Upper lobe of left lung (tissue), 4 donors: ENCODE measurements at regions not wholly inside any gene's neighbourhood (a gene's known extent, or its start where the extent isn't known, plus 50 kb on each side); places are given as distances from the start of the nearest gene placed in this dataset.

Experiments used
- POLR2AphosphoS5 ChIP-seq, 2 donors: sonication (generic); formaldehyde crosslinking; IDR thresholded peaks; one replicate each; pipeline ENCODE4 v1.5.1; 2017; ENCODE audit warnings: antibody characterized with exemption in 2 of 2
- TF ChIP-seq, protein P1 (sequence below), 6 experiments: fragments of 450-650 bp in 4 of 6; fragments of 200-600 bp in 2 of 6; sonication (generic) in 2 of 6; IDR thresholded peaks; one replicate each; pipeline ENCODE4 v1.5.1; 2016 to 2019; ENCODE audit warnings: antibody characterized with exemption in 6 of 6

DNA sequence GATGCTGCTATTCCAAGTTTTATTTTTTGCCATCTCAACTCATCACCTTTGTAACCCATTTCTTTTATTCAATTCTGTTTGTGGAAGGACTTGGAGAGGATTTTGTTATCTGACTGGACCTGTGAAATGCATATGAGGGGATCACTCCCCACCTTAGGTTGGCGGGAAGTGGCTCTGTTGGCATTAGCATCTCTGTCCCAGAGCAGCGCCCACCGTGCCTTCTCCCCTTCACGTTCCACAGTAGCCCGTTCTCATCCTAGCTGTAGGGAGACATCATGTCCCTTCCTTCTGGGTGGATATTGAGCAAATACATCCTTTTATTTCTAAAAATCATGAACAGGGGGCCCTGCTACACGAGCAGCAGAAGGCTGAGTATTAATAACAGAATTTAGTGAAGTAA lies 330.4 kb downstream of the RFC3 start:
- TF ChIP-seq, protein P1, sequence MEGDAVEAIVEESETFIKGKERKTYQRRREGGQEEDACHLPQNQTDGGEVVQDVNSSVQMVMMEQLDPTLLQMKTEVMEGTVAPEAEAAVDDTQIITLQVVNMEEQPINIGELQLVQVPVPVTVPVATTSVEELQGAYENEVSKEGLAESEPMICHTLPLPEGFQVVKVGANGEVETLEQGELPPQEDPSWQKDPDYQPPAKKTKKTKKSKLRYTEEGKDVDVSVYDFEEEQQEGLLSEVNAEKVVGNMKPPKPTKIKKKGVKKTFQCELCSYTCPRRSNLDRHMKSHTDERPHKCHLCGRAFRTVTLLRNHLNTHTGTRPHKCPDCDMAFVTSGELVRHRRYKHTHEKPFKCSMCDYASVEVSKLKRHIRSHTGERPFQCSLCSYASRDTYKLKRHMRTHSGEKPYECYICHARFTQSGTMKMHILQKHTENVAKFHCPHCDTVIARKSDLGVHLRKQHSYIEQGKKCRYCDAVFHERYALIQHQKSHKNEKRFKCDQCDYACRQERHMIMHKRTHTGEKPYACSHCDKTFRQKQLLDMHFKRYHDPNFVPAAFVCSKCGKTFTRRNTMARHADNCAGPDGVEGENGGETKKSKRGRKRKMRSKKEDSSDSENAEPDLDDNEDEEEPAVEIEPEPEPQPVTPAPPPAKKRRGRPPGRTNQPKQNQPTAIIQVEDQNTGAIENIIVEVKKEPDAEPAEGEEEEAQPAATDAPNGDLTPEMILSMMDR (IDR thresholded peaks at IDR 0.05) = no peak
- TF ChIP-seq POLR2AphosphoS5 (IDR thresholded peaks at IDR 0.05) = no peak
